H1 (cell line): ENCODE measurements at regions not wholly inside any gene's neighbourhood (a gene's known extent, or its start where the extent isn't known, plus 50 kb on each side); places are given as distances from the start of the nearest gene placed in this dataset.

Source experiments
- CTCF ChIA-PET: fragments of 300-600 bp; sonication (Branson Sonifier 250); formaldehyde crosslinking; loops from one replicate; lab custom pipeline; 2021; ENCODE audit not compliant: partially characterized antibody; lab: Charles Lee
- POLR2A ChIA-PET: fragments of 300-600 bp; sonication (Branson Sonifier 250); formaldehyde crosslinking; loops from one replicate; lab custom pipeline; 2021; ENCODE audit warnings: inconsistent platforms; ENCODE audit not compliant: partially characterized antibody; lab: Charles Lee
- DNase-seq, 2 experiments: peaks; one replicate each; pipeline versions ENCODE4 v3.0.0 to v3.0.0-alpha.2; 2010 to 2022; ENCODE audit warnings: low spot score in 2 of 2, low read depth in 1 of 2, mixed read lengths in 1 of 2
- FAIRE-seq: peaks from 2 replicates; lab custom pipeline; 2011; peaks lifted over from hg19 to GRCh38; lab: Jason Lieb, UNC
- H2AFZ ChIP-seq: 2 replicates; pipeline ENCODE4 v1.8.1; 2012; ENCODE audit warnings: low read length, inconsistent platforms
- H2AK5ac ChIP-seq: 2 replicates; pipeline ENCODE4 v1.6.1; 2013; ENCODE audit warnings: low read depth, low read length
- H2BK120ac ChIP-seq: replicated peaks from 2 replicates; pipeline ENCODE3; 2013; ENCODE audit warnings: low read depth, low read length, inconsistent platforms
- H2BK12ac ChIP-seq: 2 replicates; pipeline ENCODE4 v1.6.1; 2013; ENCODE audit warnings: low read depth, low read length
- H2BK15ac ChIP-seq: 2 replicates; pipeline ENCODE4 v1.6.1; 2013; ENCODE audit warnings: low read length
- H2BK20ac ChIP-seq: 2 replicates; pipeline ENCODE4 v1.6.1; 2013; ENCODE audit warnings: low read length
- H2BK5ac ChIP-seq: 2 replicates; pipeline ENCODE4 v1.6.1; 2013; ENCODE audit warnings: low read depth, low read length
- H3K14ac ChIP-seq: 2 replicates; pipeline ENCODE4 v1.6.1; 2013; ENCODE audit warnings: inconsistent platforms; ENCODE audit not compliant: insufficient read length
- H3K18ac ChIP-seq: 2 replicates; pipeline ENCODE4 v1.6.1; 2013; ENCODE audit warnings: low read length; ENCODE audit errors: extremely low read depth
- H3K23ac ChIP-seq: 2 replicates; pipeline ENCODE4 v1.6.1; 2013; ENCODE audit warnings: inconsistent platforms; ENCODE audit not compliant: insufficient read length
- H3K23me2 ChIP-seq: 2 replicates; pipeline ENCODE4 v1.6.1; 2013; ENCODE audit warnings: low read depth, low read length
- H3K27ac ChIP-seq: 2 replicates; pipeline ENCODE4 v1.6.1; 2011; ENCODE audit warnings: low read depth, low read length, inconsistent platforms
- H3K27me3 ChIP-seq, 4 experiments: replicated peaks in 1 of 4; 1 replicate in 1 of 4; 2 replicates in 3 of 4; pipeline versions ENCODE4 v1.6.1 to v1.8.1; 2011 to 2013; ENCODE audit warnings: low read length in 3 of 4, mild to moderate bottlenecking in 3 of 4, inconsistent platforms in 2 of 4, mixed read lengths in 2 of 4, moderate library complexity in 1 of 4; ENCODE audit not compliant: control insufficient read depth in 3 of 4, insufficient read depth in 3 of 4; ENCODE audit errors: extremely low read depth in 1 of 4
- H3K36me3 ChIP-seq, 4 experiments: 2 replicates each; pipeline versions ENCODE4 v1.6.1 to v1.8.1; 2011 to 2013; ENCODE audit warnings: mild to moderate bottlenecking in 4 of 4, low read length in 3 of 4, moderate library complexity in 2 of 4, control low read depth in 1 of 4, inconsistent platforms in 1 of 4; ENCODE audit not compliant: insufficient read depth in 4 of 4, control insufficient read depth in 2 of 4
- H3K4ac ChIP-seq: replicated peaks from 2 replicates; pipeline ENCODE3; 2013; ENCODE audit warnings: low read length, low read depth, mixed read lengths, inconsistent platforms; ENCODE audit not compliant: insufficient read length
- H3K4me1 ChIP-seq, 4 experiments: replicated peaks in 1 of 4; 1 replicate in 1 of 4; 2 replicates in 3 of 4; pipeline versions ENCODE4 v1.6.1 to v1.8.1; 2011 to 2013; ENCODE audit warnings: low read length in 3 of 4, inconsistent platforms in 2 of 4, mixed read lengths in 1 of 4; ENCODE audit not compliant: insufficient read depth in 4 of 4, control insufficient read depth in 3 of 4
- H3K4me2 ChIP-seq, 2 experiments: 2 replicates each; pipeline versions ENCODE4 v1.6.1 to v1.8.1; 2011 to 2013; ENCODE audit warnings: low read depth in 2 of 2, low read length in 2 of 2, control low read depth in 1 of 2, inconsistent platforms in 1 of 2, mild to moderate bottlenecking in 1 of 2; ENCODE audit not compliant: insufficient read depth in 1 of 2
- H3K4me3 ChIP-seq, 4 experiments: fragments of 200-600, 300-600 bp in 1 of 4; sonication (generic), shearing (Covaris generic), sonication (Bioruptor Twin) in 1 of 4; 2 replicates each; pipeline versions ENCODE4 v1.5.1 to v1.8.1; 2011 to 2016; ENCODE audit warnings: low read length in 4 of 4, low read depth in 3 of 4, control low read depth in 2 of 4, inconsistent platforms in 2 of 4, mild to moderate bottlenecking in 2 of 4, mixed read lengths in 1 of 4, moderate library complexity in 1 of 4; ENCODE audit not compliant: insufficient read depth in 2 of 4; ENCODE audit errors: extremely low read depth in 1 of 4
- H3K56ac ChIP-seq: replicated peaks from 2 replicates; pipeline ENCODE3; 2013; ENCODE audit warnings: low read depth, mild to moderate bottlenecking, mixed read lengths, low read length, inconsistent platforms; ENCODE audit not compliant: insufficient read length
- H3K79me1 ChIP-seq: 2 replicates; pipeline ENCODE4 v1.6.1; 2013; ENCODE audit warnings: low read depth, low read length, control low read depth
- H3K79me2 ChIP-seq, 2 experiments: 2 replicates each; pipeline versions ENCODE4 v1.6.1 to v1.8.1; 2012 to 2013; ENCODE audit warnings: low read length in 2 of 2, mild to moderate bottlenecking in 2 of 2, inconsistent platforms in 1 of 2; ENCODE audit not compliant: insufficient read depth in 2 of 2, control insufficient read depth in 1 of 2
- H3K9ac ChIP-seq, 4 experiments: replicated peaks in 1 of 4; 1 replicate in 1 of 4; 2 replicates in 3 of 4; pipeline versions ENCODE4 v1.6.1 to v1.8.1; 2011 to 2013; ENCODE audit warnings: low read depth in 3 of 4, low read length in 3 of 4, control low read depth in 2 of 4, mild to moderate bottlenecking in 2 of 4, moderate library complexity in 2 of 4, inconsistent platforms in 1 of 4; ENCODE audit errors: extremely low read depth in 1 of 4
- H3K9me3 ChIP-seq, 2 experiments: 2 replicates each; pipeline versions ENCODE4 v1.6.1 to v1.8.1; 2012 to 2013; ENCODE audit warnings: mild to moderate bottlenecking in 2 of 2, moderate library complexity in 2 of 2, control low read depth in 1 of 2, inconsistent platforms in 1 of 2, low read depth in 1 of 2, low read length in 1 of 2, mixed read lengths in 1 of 2; ENCODE audit not compliant: insufficient read depth in 2 of 2
- H4K20me1 ChIP-seq, 2 experiments: replicated peaks in 1 of 2; 2 replicates each; pipeline versions ENCODE3 to v1.8.1; 2011 to 2013; ENCODE audit warnings: inconsistent platforms in 2 of 2, low read length in 2 of 2, mild to moderate bottlenecking in 1 of 2; ENCODE audit not compliant: insufficient read depth in 2 of 2, control insufficient read depth in 1 of 2
- H4K5ac ChIP-seq: 2 replicates; pipeline ENCODE4 v1.6.1; 2013; ENCODE audit warnings: low read length, low read depth, mixed read lengths, inconsistent platforms; ENCODE audit not compliant: insufficient read length
- H4K8ac ChIP-seq: 2 replicates; pipeline ENCODE4 v1.8.0; 2013; ENCODE audit warnings: mild to moderate bottlenecking, moderate library complexity, low read length, inconsistent platforms; ENCODE audit not compliant: insufficient read depth; ENCODE audit errors: extremely low read depth
- H4K91ac ChIP-seq: replicated peaks from 2 replicates; pipeline ENCODE3; 2013; ENCODE audit warnings: low read length, mixed read lengths, inconsistent platforms; ENCODE audit not compliant: insufficient read length
- ATF3 ChIP-seq: IDR thresholded peaks from 2 replicates; pipeline ENCODE4 v1.6.1; 2011; ENCODE audit warnings: low read depth, mild to moderate bottlenecking, low read length; ENCODE audit not compliant: insufficient read depth
- CTCF ChIP-seq, 3 experiments: IDR thresholded peaks; 1 replicate in 2 of 3; 2 replicates in 1 of 3; pipeline versions ENCODE4 v1.5.1 to v1.6.1; 2011; ENCODE audit warnings: low read length in 3 of 3, mild to moderate bottlenecking in 3 of 3, inconsistent platforms in 2 of 3, low read depth in 1 of 3, moderate library complexity in 1 of 3; ENCODE audit not compliant: insufficient read depth in 1 of 3; ENCODE audit errors: control extremely low read depth in 1 of 3
- E2F6 ChIP-seq: IDR thresholded peaks from 2 replicates; pipeline ENCODE4 v1.6.1; 2012; ENCODE audit warnings: inconsistent platforms
- FOSL1 ChIP-seq: IDR thresholded peaks from 2 replicates; pipeline ENCODE4 v1.6.1; 2011; ENCODE audit warnings: mild to moderate bottlenecking, low read depth, low read length, moderate library complexity; ENCODE audit not compliant: insufficient read depth
- RNF2 ChIP-seq: fragments of 200-900, 300-1000 bp; sonication (generic); IDR thresholded peaks from 2 replicates; pipeline ENCODE4 v1.7.1; 2016; ENCODE audit warnings: borderline replicate concordance, low read depth, mild to moderate bottlenecking, antibody characterized with exemption, low read length; ENCODE audit not compliant: poor library complexity, severe bottlenecking; ENCODE audit errors: missing control alignments
- SIX5 ChIP-seq: IDR thresholded peaks from 2 replicates; pipeline ENCODE4 v1.6.1; 2011; ENCODE audit warnings: mild to moderate bottlenecking, low read depth, low read length
- SP1 ChIP-seq: IDR thresholded peaks from 2 replicates; pipeline ENCODE4 v1.6.1; 2011; ENCODE audit warnings: low read depth, low read length
- YY1 ChIP-seq: IDR thresholded peaks from 2 replicates; pipeline ENCODE4 v1.6.1; 2011; ENCODE audit warnings: low read depth, mild to moderate bottlenecking, low read length
- WGBS, 2 experiments: shearing (Covaris generic) in 1 of 2; methylation state at CpG; one replicate each; pipeline versions ENCODE4 v1.1.6 to v1.1.7; 2013 to 2015; ENCODE audit warnings: low lambda C conversion rate in 2 of 2, mixed read lengths in 2 of 2, inconsistent platforms in 1 of 2, low coverage in 1 of 2, missing lambda C conversion rate in 1 of 2; ENCODE audit not compliant: insufficient replicate concordance in 2 of 2, insufficient coverage in 1 of 2, insufficient read length in 1 of 2; ENCODE audit errors: extremely low coverage in 1 of 2, missing lambda C conversion rate in 1 of 2; 5-methylcytosine and 5-hydroxymethylcytosine counted together
- TF ChIP-seq, protein P1 (sequence below): IDR thresholded peaks from 2 replicates; pipeline ENCODE4 v1.6.1; 2012; ENCODE audit warnings: low read length, inconsistent platforms

DNA sequence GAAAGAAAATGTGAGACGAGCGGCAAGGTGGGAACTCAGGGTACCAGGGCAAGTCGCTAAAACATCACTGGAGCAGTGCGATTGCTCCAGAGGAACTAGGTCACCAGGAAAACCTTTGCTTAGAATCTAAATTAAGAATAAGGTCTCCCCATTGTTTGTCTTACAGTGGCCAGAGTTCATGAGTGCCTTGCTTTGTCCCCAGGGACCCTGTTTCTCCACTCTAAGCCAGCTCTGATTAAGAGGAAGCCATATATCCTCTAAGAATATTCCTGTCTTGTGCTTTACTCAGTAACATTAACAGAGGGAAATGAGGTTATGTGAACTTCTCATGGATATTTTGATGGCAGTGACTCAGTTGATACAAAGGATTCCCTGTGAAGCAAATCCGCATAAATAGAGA, 305.8 kb downstream of the CD83 start:
- no peak overlapping the region for H2BK20ac ChIP-seq
- no peak for DNase-seq
- H2AFZ ChIP-seq: no peak overlapping the region
- no peak overlapping the region for H3K4ac ChIP-seq
- no peaks in the 10 kb centered on the region for H3K36me3 ChIP-seq
- H2BK15ac ChIP-seq: no peak overlapping the region
- H2BK5ac ChIP-seq: no peak overlapping the region
- no peak overlapping the region for H2BK120ac ChIP-seq
- 93% methylated on average over 5 of the region's 5 CpGs; no CpG with 5 or more reads in 1 of the 2 experiments for WGBS, 2 experiments
- H3K79me1 ChIP-seq: no peaks in the 10 kb centered on the region
- no peak overlapping the region for H4K91ac ChIP-seq
- no peak overlapping the region for H3K56ac ChIP-seq
- no peak overlapping the region for H2BK12ac ChIP-seq
- no peak overlapping the region for H3K14ac ChIP-seq
- H3K4me1 ChIP-seq: no peaks in the 10 kb centered on the region; a peak in 1 of 7 replicates
- H3K79me2 ChIP-seq: no peaks in the 10 kb centered on the region
- H4K8ac ChIP-seq: no peak overlapping the region
- ChIA-PET POLR2A (no interaction called here), CTCF (no interaction called here)
- no peak overlapping the region for H3K23ac ChIP-seq
- H3K27ac ChIP-seq: no peak overlapping the region
- H3K18ac ChIP-seq: no peak overlapping the region
- no peak overlapping the region for H2AK5ac ChIP-seq
- no peaks in the 10 kb centered on the region for H4K20me1 ChIP-seq
- no peak overlapping the region for H4K5ac ChIP-seq
- no peak overlapping the region for H3K9ac ChIP-seq
- no peaks in the 10 kb centered on the region for H3K23me2 ChIP-seq
- H3K4me3 ChIP-seq: no peak overlapping the region
- H3K27me3 ChIP-seq: no peaks in the 10 kb centered on the region
- no peaks in the 10 kb centered on the region for H3K9me3 ChIP-seq
- no peak overlapping the region for H3K4me2 ChIP-seq
- FAIRE-seq: no peak
- TF ChIP-seq FOSL1 (no peak), CTCF (IDR thresholded peaks at IDR 0.05; ENCODE audit: control extremely low read depth in 1 of 3, insufficient read depth in 1 of 3, low read depth in 1 of 3, low read length in 3 of 3) (no peak), RNF2 (no peak), E2F6 (no peak), SIX5 (no peak), SP1 (no peak), YY1 (no peak), ATF3 (no peak)
- TF ChIP-seq, protein P1, sequence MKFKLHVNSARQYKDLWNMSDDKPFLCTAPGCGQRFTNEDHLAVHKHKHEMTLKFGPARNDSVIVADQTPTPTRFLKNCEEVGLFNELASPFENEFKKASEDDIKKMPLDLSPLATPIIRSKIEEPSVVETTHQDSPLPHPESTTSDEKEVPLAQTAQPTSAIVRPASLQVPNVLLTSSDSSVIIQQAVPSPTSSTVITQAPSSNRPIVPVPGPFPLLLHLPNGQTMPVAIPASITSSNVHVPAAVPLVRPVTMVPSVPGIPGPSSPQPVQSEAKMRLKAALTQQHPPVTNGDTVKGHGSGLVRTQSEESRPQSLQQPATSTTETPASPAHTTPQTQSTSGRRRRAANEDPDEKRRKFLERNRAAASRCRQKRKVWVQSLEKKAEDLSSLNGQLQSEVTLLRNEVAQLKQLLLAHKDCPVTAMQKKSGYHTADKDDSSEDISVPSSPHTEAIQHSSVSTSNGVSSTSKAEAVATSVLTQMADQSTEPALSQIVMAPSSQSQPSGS: no peak
